Globus pallidus (tissue), 1 donor: ENCODE measurements at regions not wholly inside any gene's neighbourhood (a gene's known extent, or its start where the extent isn't known, plus 50 kb on each side); places are given as distances from the start of the nearest gene placed in this dataset.
"Not testable (repeated sequence)": the region's sequence is repeated elsewhere in the genome, so short reads cannot be mapped to it uniquely, and the experiment has no call there.

Experiments
- DNase-seq: peaks from one replicate; pipeline ENCODE4 v3.0.0-alpha.2; 2015; ENCODE audit warnings: low spot score

DNA sequence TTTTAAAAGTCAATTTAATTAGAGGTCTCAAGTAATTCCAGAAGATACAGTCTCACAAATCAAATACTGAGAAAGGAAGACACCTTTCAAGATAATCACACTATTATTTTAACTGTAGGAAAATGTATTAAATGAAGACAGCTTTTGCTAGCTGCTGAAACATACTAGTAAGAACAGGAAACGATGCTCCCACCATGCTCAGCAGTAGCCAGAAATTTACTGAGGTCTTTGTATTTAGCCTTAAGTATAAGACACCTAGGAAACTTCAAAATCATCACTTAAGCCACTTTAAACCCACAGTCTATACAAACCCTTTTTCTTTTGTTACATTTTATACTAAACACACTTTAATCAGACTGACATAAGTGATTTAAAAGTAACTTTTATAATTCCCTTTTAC is 72.7 kb upstream of the NPIPB12 start:
- DNase-seq: not testable (repeated sequence)

GRCh38 chr16:29581764-29582163 is 75.6 kb upstream of the NPIPB12 start:
- DNase-seq: not testable (repeated sequence)

DNA sequence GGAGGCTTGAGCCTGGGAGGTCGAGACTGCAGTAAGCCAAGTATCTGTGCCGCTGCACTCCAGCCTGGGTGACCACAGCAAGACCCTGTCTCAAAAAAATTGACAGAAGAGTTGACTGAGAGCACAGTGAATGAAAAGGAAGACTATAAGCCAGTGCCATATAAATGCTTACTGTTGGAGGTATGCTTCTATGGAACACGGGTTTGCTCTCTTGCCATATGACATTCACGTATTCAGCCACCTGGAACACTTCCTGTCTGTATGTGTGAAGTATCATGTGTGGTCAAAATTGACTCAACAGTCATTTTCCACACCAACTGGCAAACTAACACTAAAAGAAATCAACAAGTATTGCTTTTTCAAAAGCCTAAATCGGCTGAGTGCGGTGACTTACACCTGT is 71.1 kb upstream of the SPN start:
- not testable (repeated sequence) for DNase-seq

GRCh38 chr16:29594269-29594925 is 68.7 kb upstream of the SPN start:
- not testable (repeated sequence) for DNase-seq

DNA sequence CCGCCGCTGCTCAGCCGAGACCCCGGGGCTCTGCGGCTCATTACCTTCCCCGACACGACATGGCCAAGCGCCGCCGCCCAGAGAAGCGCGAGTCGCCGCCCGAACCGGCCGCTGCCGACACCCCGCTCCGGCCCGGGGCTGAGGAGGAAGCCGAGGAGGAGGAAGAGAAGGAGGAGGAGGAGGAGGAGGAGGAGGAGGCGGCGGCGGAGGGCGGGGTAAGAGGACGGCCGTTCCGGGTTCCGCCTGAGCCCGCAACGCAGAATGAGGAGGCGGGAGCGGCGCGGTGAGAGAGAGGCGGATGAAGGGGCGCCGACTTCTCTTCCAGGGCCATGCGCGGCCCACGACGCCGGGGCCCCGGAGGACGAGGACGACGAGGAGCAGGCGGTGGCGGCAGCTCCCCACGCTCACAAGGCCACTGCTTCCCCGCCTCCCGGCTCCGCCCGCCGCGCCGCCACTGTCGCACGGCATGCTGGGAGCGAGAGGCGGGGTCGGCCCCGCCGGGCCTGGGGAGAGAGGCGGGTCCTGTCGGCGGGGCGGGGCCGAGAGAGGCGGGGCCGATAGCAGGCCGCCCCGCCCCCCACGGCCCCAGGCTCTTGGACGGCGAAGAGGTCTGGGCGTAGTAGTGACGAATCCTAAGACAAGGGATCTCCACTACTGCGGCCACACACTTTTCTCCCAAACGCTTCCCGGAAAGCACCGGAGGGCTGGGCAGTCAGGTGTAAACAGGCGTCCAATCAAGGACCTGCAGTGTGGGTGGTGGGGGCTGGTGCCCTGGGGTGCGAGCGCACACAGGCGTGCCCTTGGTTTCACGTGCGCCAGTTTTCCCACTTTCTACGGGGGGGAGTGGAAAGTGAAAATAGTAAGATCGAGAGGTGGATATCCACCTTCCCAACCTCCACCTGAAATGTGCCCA is 67.9 kb upstream of the SPN start:
- DNase-seq: peak; percentile 85

- DNase-seq: not testable (repeated sequence)
These were observed 66.0 kb upstream of the SPN start for GRCh38 chr16:29597030-29597429.

- DNase-seq: not testable (repeated sequence)
These were observed 62.7 kb upstream of the SPN start for GRCh38 chr16:29600111-29601000.

- DNase-seq: not testable (repeated sequence)
These were observed 60.8 kb upstream of the SPN start for GRCh38 chr16:29602247-29602625.

DNA sequence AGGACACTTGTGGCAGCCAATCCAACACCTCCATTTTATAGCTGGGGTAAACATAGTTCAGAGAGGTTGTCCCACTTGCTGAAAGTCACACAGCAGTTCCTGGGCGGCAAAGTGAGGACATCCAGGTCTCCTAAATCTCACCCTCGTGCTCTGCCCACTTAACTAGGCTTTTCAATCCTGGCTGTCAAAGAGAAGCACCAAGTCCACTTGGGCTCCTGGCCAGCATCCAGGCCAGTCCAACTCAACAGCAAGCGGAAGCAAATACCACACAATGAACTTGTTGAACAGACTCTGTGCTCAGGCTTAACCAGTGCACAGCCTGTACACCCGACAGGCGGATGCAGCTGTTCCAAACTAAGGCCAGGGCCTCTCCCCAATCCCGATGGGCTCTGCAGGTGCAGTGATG is 60.4 kb upstream of the SPN start:
- DNase-seq: not testable (repeated sequence)

DNA sequence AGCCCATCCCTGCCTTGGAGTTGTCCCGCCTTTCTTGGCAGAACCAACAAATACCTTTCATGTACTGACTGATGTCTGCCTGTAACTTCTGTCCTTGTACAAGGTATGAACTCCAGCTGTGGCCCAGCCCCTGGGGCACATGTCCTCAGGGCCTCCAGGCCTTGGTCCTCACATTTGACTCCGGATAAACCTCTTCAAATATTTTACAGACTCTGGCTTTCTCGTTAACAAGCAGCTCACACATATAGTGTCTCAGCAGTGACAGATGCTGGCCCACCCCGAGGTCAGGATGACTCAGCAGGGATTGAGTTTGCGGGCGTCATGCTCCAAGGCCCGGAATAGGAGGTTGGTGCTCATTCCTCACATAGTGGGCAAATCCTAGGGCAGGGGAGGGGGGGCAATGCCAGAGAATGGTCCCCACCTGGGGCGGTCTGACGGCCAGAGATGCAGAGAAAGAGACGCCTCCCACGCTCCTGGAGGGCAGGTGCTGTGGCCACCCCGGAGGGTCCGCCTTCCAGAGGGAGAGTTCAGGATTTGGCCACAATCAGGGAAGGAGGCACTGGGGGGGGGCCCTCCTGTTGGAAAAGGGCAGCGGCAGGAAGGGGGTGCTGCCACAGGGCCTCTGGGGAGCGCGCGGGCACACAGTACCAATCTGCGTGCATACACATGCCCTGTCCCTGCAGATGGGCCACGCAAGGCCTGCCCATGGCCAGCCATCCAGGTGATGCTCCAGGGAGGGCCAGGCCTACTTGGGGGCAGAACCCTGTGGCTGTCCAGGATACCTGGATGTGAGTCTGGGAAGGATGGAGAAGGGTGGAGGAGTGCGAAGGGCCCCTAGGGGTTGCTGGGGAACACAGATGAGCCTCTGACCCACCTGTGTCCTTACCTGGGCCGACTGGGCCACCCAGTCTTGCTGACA is 58.2 kb upstream of the SPN start:
- not testable (repeated sequence) for DNase-seq

DNA sequence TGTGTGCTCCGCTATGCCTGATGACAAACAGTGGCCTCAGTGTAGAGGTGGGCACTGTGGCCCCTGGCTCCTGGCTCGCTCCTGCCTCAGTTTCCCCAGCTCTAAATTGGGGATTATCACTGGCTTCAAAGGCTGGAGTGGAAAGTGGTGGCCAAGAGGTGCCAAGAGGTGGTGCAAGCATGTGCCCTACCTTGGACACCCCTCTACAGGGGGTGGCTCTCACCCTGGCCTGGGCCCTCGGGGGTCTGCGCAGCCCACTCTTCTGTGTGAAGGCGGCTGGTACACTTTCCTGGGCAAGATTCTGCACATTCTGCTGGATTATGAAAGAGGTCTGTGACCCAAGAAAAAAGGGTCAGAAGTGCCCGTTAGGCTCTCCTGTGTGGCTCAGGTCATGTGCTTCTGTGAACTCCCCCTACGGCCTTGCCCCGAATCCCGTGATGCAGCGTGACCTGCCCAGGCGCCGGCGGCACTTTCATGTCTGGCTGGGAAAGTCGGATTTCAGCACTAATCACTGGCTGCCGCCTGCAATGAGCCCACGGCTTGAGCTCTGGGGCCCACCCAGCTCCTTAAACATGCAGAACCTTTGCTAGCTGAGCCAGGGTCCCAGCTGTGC is 57.3 kb upstream of the SPN start:
- not testable (repeated sequence) for DNase-seq

- DNase-seq: not testable (repeated sequence)
These were observed 56.2 kb upstream of the SPN start for GRCh38 chr16:29606669-29607427.

GRCh38 chr16:29607428-29607823 is 55.6 kb upstream of the SPN start:
- not testable (repeated sequence) for DNase-seq

GRCh38 chr16:29612381-29613306 is 50.4 kb upstream of the SPN start:
- DNase-seq: not testable (repeated sequence)
